CD4-positive, alpha-beta T cell (primary cell): ENCODE measurements at regions not wholly inside any gene's neighbourhood (a gene's known extent, or its start where the extent isn't known, plus 50 kb on each side); places are given as distances from the start of the nearest gene placed in this dataset.

Experiments
- ATAC-seq: fragments of 200-7000 bp; cut with Tn5 transposase; one replicate; pipeline ENCODE4 v1.10.0; 2022; ENCODE audit warnings: mild to moderate bottlenecking; ENCODE audit not compliant: poor library complexity
- CTCF ChIA-PET: fragments of 350-600 bp; sonication (Branson Sonifier 250); formaldehyde crosslinking; loops from one replicate; lab custom pipeline; 2021; ENCODE audit warnings: antibody characterized with exemption, inconsistent platforms; lab: Charles Lee
- POLR2A ChIA-PET: fragments of 350-600 bp; sonication (Branson Sonifier 250); formaldehyde crosslinking; loops from one replicate; lab custom pipeline; 2021; ENCODE audit warnings: antibody characterized with exemption, inconsistent platforms; lab: Charles Lee
- DNase-seq, 14 experiments: peaks; one replicate each; pipeline ENCODE4 v3.0.0-alpha.2; 2013 to 2020; ENCODE audit warnings: mixed read lengths in 2 of 14
- H3K27ac ChIP-seq, 2 donors: one replicate each; pipeline versions ENCODE4 v1.5.1 to v1.7.0; 2013; ENCODE audit warnings: low read length in 2 of 2, low read depth in 1 of 2, mild to moderate bottlenecking in 1 of 2
- H3K27me3 ChIP-seq, 2 experiments: 1 replicate in 1 of 2; 2 replicates in 1 of 2; pipeline versions ENCODE4 v1.6.1 to v1.7.0; 2013; ENCODE audit warnings: low read length in 2 of 2, control low read depth in 1 of 2, mild to moderate bottlenecking in 1 of 2, moderate library complexity in 1 of 2; ENCODE audit not compliant: insufficient read depth in 2 of 2, control insufficient read depth in 1 of 2
- H3K36me3 ChIP-seq: one replicate; pipeline ENCODE4 v1.6.1; 2013; ENCODE audit warnings: low read length, control low read depth; ENCODE audit not compliant: insufficient read depth
- H3K4me1 ChIP-seq: one replicate; pipeline ENCODE4 v1.6.1; 2013; ENCODE audit warnings: low read length, control low read depth; ENCODE audit not compliant: insufficient read depth
- H3K4me3 ChIP-seq: one replicate; pipeline ENCODE4 v1.5.1; 2013; ENCODE audit warnings: mild to moderate bottlenecking, low read length, moderate library complexity
- H3K9me3 ChIP-seq, 2 experiments: 1 replicate in 1 of 2; 2 replicates in 1 of 2; pipeline versions ENCODE4 v1.6.1 to v1.7.0; 2013; ENCODE audit warnings: low read length in 2 of 2, mild to moderate bottlenecking in 2 of 2, control low read depth in 1 of 2, moderate library complexity in 1 of 2; ENCODE audit not compliant: control insufficient read depth in 1 of 2, insufficient read depth in 1 of 2
- H3K27ac Mint-ChIP-seq: one replicate; pipeline ENCODE4 v1.8.0; 2020; ENCODE audit warnings: mixed read lengths
- H3K27me3 Mint-ChIP-seq: one replicate; pipeline ENCODE4 v1.8.0; 2021; ENCODE audit warnings: mixed read lengths
- H3K36me3 Mint-ChIP-seq: one replicate; pipeline ENCODE4 v1.8.0; 2021; ENCODE audit warnings: low read depth, mixed read lengths
- H3K4me1 Mint-ChIP-seq: one replicate; pipeline ENCODE4 v1.8.0; 2021; ENCODE audit warnings: low read depth, mixed read lengths
- H3K4me3 Mint-ChIP-seq: one replicate; pipeline ENCODE4 v1.8.0; 2020; ENCODE audit warnings: mild to moderate bottlenecking, mixed read lengths
- H3K9me3 Mint-ChIP-seq: one replicate; pipeline ENCODE4 v1.8.0; 2020; ENCODE audit warnings: mixed read lengths
- intact Hi-C, 2 experiments: fragments of 100-400 bp; cut with DNase I in 1 of 2; cut with micrococcal nuclease in 1 of 2; formaldehyde crosslinking; loops; one replicate each; pipeline versions ENCODE4 v1.15.1 to v1.9.0; 2023 to 2025; cut with DNase I, micrococcal nuclease
- TF ChIP-seq, protein P1 (sequence below): fragments of 200-600 bp; IDR thresholded peaks from one replicate; pipeline ENCODE4 v1.8.0; 2022; ENCODE audit warnings: antibody characterized with exemption, mild to moderate bottlenecking

DNA sequence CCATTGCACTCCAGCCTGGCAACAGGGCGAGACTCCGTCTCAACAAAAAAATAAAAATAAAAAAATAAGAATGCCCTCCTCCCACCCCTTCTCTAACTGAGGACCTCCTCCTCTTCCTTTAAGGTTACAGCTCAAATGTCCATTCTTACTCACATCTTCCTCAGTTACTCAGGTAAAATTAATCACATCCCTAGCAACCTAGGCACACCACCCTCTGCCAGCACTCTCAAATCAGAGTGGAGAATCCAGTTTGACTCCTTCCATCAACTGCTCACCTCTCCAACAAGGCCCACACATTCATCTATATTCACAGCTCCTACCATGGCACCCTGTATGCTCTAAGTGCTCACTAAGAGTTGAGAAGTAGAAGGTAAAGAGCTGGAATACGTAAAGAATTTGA, 254.3 kb downstream of the ZEB2 start:
- H3K27ac Mint-ChIP-seq = no peak overlapping the region
- H3K4me3 Mint-ChIP-seq = no peak overlapping the region

DNA sequence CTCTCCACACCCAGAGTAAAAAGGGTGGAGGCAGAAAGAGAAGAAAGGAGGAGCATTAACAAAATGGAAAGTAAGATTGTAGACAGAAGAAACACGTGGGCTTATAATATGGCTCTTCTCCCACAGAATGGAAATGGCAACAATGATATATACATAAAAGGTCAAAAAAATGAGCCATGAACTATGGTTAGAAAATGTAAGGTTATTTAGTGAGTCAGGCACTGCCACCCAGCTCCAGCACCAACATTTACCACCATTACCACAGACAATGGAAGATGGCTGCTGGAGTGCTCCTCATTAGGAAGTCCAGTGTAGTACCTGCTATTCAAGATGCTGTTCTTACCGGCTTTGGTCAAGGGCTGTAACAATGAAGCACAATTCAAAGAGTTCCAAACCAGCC, 258.0 kb downstream of the ZEB2 start:
- no peak overlapping the region for H3K27ac ChIP-seq
- Mint-ChIP-seq H3K4me3 (no peak overlapping the region), H3K36me3 (peaks cover 14% of the 10 kb centered on the region), H3K27me3 (no peaks in the 10 kb centered on the region), H3K4me1 (peaks cover 34% of the 10 kb centered on the region), H3K27ac (no peak overlapping the region), H3K9me3 (peaks cover 7% of the 10 kb centered on the region)
- CTCF ChIA-PET = no interaction called here
- no peaks in the 10 kb centered on the region for H3K4me1 ChIP-seq
- no peak overlapping the region for H3K4me3 ChIP-seq
- H3K27me3 ChIP-seq = no peaks in the 10 kb centered on the region
- TF ChIP-seq, protein P1, sequence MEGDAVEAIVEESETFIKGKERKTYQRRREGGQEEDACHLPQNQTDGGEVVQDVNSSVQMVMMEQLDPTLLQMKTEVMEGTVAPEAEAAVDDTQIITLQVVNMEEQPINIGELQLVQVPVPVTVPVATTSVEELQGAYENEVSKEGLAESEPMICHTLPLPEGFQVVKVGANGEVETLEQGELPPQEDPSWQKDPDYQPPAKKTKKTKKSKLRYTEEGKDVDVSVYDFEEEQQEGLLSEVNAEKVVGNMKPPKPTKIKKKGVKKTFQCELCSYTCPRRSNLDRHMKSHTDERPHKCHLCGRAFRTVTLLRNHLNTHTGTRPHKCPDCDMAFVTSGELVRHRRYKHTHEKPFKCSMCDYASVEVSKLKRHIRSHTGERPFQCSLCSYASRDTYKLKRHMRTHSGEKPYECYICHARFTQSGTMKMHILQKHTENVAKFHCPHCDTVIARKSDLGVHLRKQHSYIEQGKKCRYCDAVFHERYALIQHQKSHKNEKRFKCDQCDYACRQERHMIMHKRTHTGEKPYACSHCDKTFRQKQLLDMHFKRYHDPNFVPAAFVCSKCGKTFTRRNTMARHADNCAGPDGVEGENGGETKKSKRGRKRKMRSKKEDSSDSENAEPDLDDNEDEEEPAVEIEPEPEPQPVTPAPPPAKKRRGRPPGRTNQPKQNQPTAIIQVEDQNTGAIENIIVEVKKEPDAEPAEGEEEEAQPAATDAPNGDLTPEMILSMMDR = no peak
- H3K9me3 ChIP-seq = no peaks in the 10 kb centered on the region
- ATAC-seq (no peak), DNase-seq (no peak)
- H3K36me3 ChIP-seq = no peaks in the 10 kb centered on the region
- POLR2A ChIA-PET = no interaction called here
- intact Hi-C loops = no loop called here

More for the DNA sequence above, 254.3 kb downstream of the ZEB2 start:
- Mint-ChIP-seq H3K4me1 (peaks cover 39% of the 10 kb centered on the region), H3K36me3 (peaks cover 4% of the 10 kb centered on the region), H3K27me3 (no peaks in the 10 kb centered on the region), H3K9me3 (no peaks in the 10 kb centered on the region)
- intact Hi-C loops = no loop called here
- ChIA-PET CTCF (no interaction called here), POLR2A (no interaction called here)
- DNase-seq = no peak
- Histone ChIP-seq H3K4me1 (peaks cover 3% of the 10 kb centered on the region), H3K27me3 (no peaks in the 10 kb centered on the region), H3K27ac (no peak overlapping the region), H3K9me3 (no peaks in the 10 kb centered on the region), H3K4me3 (no peak overlapping the region), H3K36me3 (no peaks in the 10 kb centered on the region)
- ATAC-seq = no peak
- TF ChIP-seq, protein P1 = no peak

DNA sequence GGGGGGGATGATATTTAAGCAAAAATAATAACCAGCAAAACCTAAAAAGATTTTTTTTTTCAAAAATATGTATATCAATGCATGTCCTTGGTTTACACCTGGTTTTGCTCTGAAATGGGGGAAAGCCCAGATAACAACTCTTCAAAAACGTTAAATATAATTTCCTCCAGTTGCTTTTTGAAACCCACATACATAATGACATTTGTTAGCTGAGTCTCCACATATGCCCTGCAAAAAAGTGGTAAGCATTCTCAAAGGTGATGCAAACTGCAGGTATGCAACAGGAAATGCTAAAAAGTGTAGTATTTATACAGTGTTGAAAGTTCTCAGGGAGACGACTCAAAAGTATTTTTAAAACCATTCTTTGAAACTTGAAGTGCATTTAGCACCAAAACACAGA, 258.6 kb downstream of the ZEB2 start:
- peak in 1 of 14 experiments; percentile 18 for DNase-seq
- Mint-ChIP-seq H3K27me3 (no peaks in the 10 kb centered on the region), H3K27ac (no peak overlapping the region), H3K4me3 (no peak overlapping the region), H3K4me1 (peaks cover 35% of the 10 kb centered on the region), H3K36me3 (peaks cover 14% of the 10 kb centered on the region), H3K9me3 (peaks cover 7% of the 10 kb centered on the region)
- TF ChIP-seq, protein P1 = no peak
- POLR2A ChIA-PET = interaction anchor here (0.6 kb wide), 1 partner anchor 16 kb away, joined by 3 read pairs; no protein-coding TSS in a partner anchor
- Histone ChIP-seq H3K36me3 (no peaks in the 10 kb centered on the region), H3K27ac (no peak overlapping the region), H3K27me3 (no peaks in the 10 kb centered on the region), H3K4me3 (no peak overlapping the region), H3K9me3 (no peaks in the 10 kb centered on the region), H3K4me1 (no peaks in the 10 kb centered on the region)
- intact Hi-C loops = no loop called here
- CTCF ChIA-PET = no interaction called here
- ATAC-seq = no peak
